Neural cell (in vitro differentiated cells): ENCODE measurements at regions not wholly inside any gene's neighbourhood (a gene's known extent, or its start where the extent isn't known, plus 50 kb on each side); places are given as distances from the start of the nearest gene placed in this dataset.

ENCODE experiments used
- H2AFZ ChIP-seq: fragments of 200-600, 300-800 bp; sonication (generic), shearing (Covaris generic); 2 replicates; pipeline ENCODE4 v1.6.0; 2014; ENCODE audit warnings: low read depth, mild to moderate bottlenecking, antibody characterized with exemption, low read length, moderate library complexity
- H3F3A ChIP-seq: fragments of 200-600 bp; shearing (Covaris generic); 2 replicates; pipeline ENCODE4 v1.6.1; 2016; ENCODE audit warnings: mild to moderate bottlenecking, moderate library complexity, mixed read lengths, antibody characterized with exemption, low read length; ENCODE audit not compliant: insufficient read depth, poor library complexity, severe bottlenecking
- H3K27ac ChIP-seq: fragments of 200-600, 300-800 bp; sonication (generic), shearing (Covaris generic); 2 replicates; pipeline ENCODE4 v1.5.1; 2014; ENCODE audit warnings: mild to moderate bottlenecking, low read length, moderate library complexity
- H3K27me3 ChIP-seq: fragments of 300-800, 200-600 bp; sonication (generic), shearing (Covaris generic); 2 replicates; pipeline ENCODE4 v1.6.0; 2014; ENCODE audit warnings: mild to moderate bottlenecking, low read depth, low read length, moderate library complexity; ENCODE audit not compliant: insufficient read depth
- H3K36me3 ChIP-seq: fragments of 300-800, 200-600 bp; sonication (generic), shearing (Covaris generic); 2 replicates; pipeline ENCODE4 v1.5.1; 2014; ENCODE audit warnings: mild to moderate bottlenecking, antibody characterized with exemption, low read length, moderate library complexity; ENCODE audit not compliant: insufficient read depth
- H3K4me2 ChIP-seq: fragments of 300-800, 200-600 bp; sonication (generic), shearing (Covaris generic); 2 replicates; pipeline ENCODE4 v1.6.0; 2014; ENCODE audit warnings: mild to moderate bottlenecking, low read length
- H3K4me3 ChIP-seq: fragments of 300-800, 200-600 bp; sonication (generic), shearing (Covaris generic); 2 replicates; pipeline ENCODE4 v1.5.1; 2014; ENCODE audit warnings: mild to moderate bottlenecking, low read length, moderate library complexity
- H3K79me2 ChIP-seq: fragments of 200-600 bp; shearing (Covaris generic); replicated peaks from 2 replicates; pipeline ENCODE4 v1.6.0; 2014; ENCODE audit warnings: mild to moderate bottlenecking, low read length, moderate library complexity; ENCODE audit not compliant: insufficient read depth
- H3K9ac ChIP-seq: fragments of 300-800, 200-600 bp; sonication (generic), shearing (Covaris generic); 2 replicates; pipeline ENCODE4 v1.6.1; 2016; ENCODE audit warnings: mild to moderate bottlenecking, low read length, mixed read lengths
- H3K9me2 ChIP-seq: fragments of 200-600 bp; shearing (Covaris generic); 2 replicates; pipeline ENCODE4 v1.6.1; 2016; ENCODE audit warnings: mild to moderate bottlenecking, low read length, mixed read lengths; ENCODE audit not compliant: insufficient read depth
- H3K9me3 ChIP-seq: fragments of 200-600, 300-800 bp; sonication (generic), shearing (Covaris generic); 2 replicates; pipeline ENCODE4 v1.6.1; 2016; ENCODE audit warnings: mild to moderate bottlenecking, mixed run types, low read length, moderate library complexity, mixed read lengths
- H4K20me1 ChIP-seq: fragments of 200-600 bp; shearing (Covaris generic); 2 replicates; pipeline ENCODE4 v1.6.1; 2016; ENCODE audit warnings: mild to moderate bottlenecking, mixed run types; ENCODE audit not compliant: insufficient read depth
- EP300 ChIP-seq: fragments of 450-650 bp; conservative IDR thresholded peaks from 2 replicates; pipeline ENCODE4 v1.6.1; 2014; ENCODE audit warnings: antibody characterized with exemption, mild to moderate bottlenecking, moderate library complexity; ENCODE audit not compliant: poor library complexity, severe bottlenecking
- EZH2 ChIP-seq: fragments of 200-600, 300-800 bp; shearing (Covaris generic), sonication (generic); IDR thresholded peaks from 2 replicates; pipeline ENCODE4 v1.6.1; 2014; ENCODE audit warnings: antibody characterized with exemption, low read length, borderline replicate concordance, mild to moderate bottlenecking; ENCODE audit not compliant: insufficient read depth, poor library complexity, severe bottlenecking
- MXI1 ChIP-seq: fragments of 450-650 bp; conservative IDR thresholded peaks from 2 replicates; pipeline ENCODE4 v1.6.1; 2014; ENCODE audit warnings: antibody characterized with exemption, mild to moderate bottlenecking; ENCODE audit not compliant: poor library complexity, severe bottlenecking
- POLR2AphosphoS5 ChIP-seq: IDR thresholded peaks from 2 replicates; pipeline ENCODE4 v1.6.1; 2012
- RAD21 ChIP-seq: fragments of 450-650 bp; conservative IDR thresholded peaks from 2 replicates; pipeline ENCODE4 v1.6.1; 2014; ENCODE audit warnings: antibody characterized with exemption, mild to moderate bottlenecking, moderate library complexity
- SMC3 ChIP-seq: fragments of 450-650 bp; conservative IDR thresholded peaks from 2 replicates; pipeline ENCODE4 v1.6.1; 2014; ENCODE audit warnings: antibody characterized with exemption, mild to moderate bottlenecking, moderate library complexity; ENCODE audit not compliant: poor library complexity
- TAF1 ChIP-seq: IDR thresholded peaks from 2 replicates; pipeline ENCODE4 v1.6.1; 2012; ENCODE audit warnings: low read depth
- TF ChIP-seq, protein P1 (sequence below): IDR thresholded peaks from 2 replicates; pipeline ENCODE4 v1.6.1; 2012; ENCODE audit warnings: borderline replicate concordance
- TF ChIP-seq, protein P2 (sequence below): fragments of 450-650 bp; IDR thresholded peaks from 2 replicates; pipeline ENCODE4 v1.5.1; 2014; ENCODE audit warnings: antibody characterized with exemption, mild to moderate bottlenecking, moderate library complexity; ENCODE audit not compliant: poor library complexity, severe bottlenecking

GRCh38 chr3:116767726-116768125 lies 58.1 kb downstream of the TUSC7 start:
- Histone ChIP-seq H3K4me3 (no peak overlapping the region), H3K27me3 (no peaks in the 10 kb centered on the region), H3K4me2 (no peak overlapping the region), H3K36me3 (no peaks in the 10 kb centered on the region), H3K27ac (no peak overlapping the region), H2AFZ (no peak overlapping the region), H3K9me3 (no peaks in the 10 kb centered on the region), H3F3A (no peaks in the 10 kb centered on the region), H3K79me2 (no peaks in the 10 kb centered on the region), H4K20me1 (no peaks in the 10 kb centered on the region), H3K9me2 (no peaks in the 10 kb centered on the region), H3K9ac (no peak overlapping the region)
- no peak for TF ChIP-seq SMC3
- TF ChIP-seq MXI1: no peak
- TF ChIP-seq EZH2: no peak
- TF ChIP-seq RAD21: no peak

GRCh38 chr3:116770815-116771450 lies 61.4 kb downstream of the TUSC7 start:
- H3F3A ChIP-seq: no peaks in the 10 kb centered on the region
- no peaks in the 10 kb centered on the region for H3K9me2 ChIP-seq
- peak overlapping the region; percentile 54 for H3K27ac ChIP-seq
- no peak overlapping the region for H2AFZ ChIP-seq
- H4K20me1 ChIP-seq: no peaks in the 10 kb centered on the region
- no peak overlapping the region for H3K9ac ChIP-seq
- no peaks in the 10 kb centered on the region for H3K36me3 ChIP-seq
- H3K79me2 ChIP-seq: no peaks in the 10 kb centered on the region
- TF ChIP-seq, protein P1, sequence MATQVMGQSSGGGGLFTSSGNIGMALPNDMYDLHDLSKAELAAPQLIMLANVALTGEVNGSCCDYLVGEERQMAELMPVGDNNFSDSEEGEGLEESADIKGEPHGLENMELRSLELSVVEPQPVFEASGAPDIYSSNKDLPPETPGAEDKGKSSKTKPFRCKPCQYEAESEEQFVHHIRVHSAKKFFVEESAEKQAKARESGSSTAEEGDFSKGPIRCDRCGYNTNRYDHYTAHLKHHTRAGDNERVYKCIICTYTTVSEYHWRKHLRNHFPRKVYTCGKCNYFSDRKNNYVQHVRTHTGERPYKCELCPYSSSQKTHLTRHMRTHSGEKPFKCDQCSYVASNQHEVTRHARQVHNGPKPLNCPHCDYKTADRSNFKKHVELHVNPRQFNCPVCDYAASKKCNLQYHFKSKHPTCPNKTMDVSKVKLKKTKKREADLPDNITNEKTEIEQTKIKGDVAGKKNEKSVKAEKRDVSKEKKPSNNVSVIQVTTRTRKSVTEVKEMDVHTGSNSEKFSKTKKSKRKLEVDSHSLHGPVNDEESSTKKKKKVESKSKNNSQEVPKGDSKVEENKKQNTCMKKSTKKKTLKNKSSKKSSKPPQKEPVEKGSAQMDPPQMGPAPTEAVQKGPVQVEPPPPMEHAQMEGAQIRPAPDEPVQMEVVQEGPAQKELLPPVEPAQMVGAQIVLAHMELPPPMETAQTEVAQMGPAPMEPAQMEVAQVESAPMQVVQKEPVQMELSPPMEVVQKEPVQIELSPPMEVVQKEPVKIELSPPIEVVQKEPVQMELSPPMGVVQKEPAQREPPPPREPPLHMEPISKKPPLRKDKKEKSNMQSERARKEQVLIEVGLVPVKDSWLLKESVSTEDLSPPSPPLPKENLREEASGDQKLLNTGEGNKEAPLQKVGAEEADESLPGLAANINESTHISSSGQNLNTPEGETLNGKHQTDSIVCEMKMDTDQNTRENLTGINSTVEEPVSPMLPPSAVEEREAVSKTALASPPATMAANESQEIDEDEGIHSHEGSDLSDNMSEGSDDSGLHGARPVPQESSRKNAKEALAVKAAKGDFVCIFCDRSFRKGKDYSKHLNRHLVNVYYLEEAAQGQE: no peak
- TF ChIP-seq, protein P2, sequence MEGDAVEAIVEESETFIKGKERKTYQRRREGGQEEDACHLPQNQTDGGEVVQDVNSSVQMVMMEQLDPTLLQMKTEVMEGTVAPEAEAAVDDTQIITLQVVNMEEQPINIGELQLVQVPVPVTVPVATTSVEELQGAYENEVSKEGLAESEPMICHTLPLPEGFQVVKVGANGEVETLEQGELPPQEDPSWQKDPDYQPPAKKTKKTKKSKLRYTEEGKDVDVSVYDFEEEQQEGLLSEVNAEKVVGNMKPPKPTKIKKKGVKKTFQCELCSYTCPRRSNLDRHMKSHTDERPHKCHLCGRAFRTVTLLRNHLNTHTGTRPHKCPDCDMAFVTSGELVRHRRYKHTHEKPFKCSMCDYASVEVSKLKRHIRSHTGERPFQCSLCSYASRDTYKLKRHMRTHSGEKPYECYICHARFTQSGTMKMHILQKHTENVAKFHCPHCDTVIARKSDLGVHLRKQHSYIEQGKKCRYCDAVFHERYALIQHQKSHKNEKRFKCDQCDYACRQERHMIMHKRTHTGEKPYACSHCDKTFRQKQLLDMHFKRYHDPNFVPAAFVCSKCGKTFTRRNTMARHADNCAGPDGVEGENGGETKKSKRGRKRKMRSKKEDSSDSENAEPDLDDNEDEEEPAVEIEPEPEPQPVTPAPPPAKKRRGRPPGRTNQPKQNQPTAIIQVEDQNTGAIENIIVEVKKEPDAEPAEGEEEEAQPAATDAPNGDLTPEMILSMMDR: peak; percentile 100
- TF ChIP-seq RAD21: peak; percentile 99
- TF ChIP-seq SMC3: peak; percentile 96
- TF ChIP-seq EZH2: no peak
- TF ChIP-seq POLR2AphosphoS5: no peak
- TF ChIP-seq TAF1: no peak
- TF ChIP-seq EP300: no peak
- TF ChIP-seq MXI1: no peak
- H3K9me3 ChIP-seq: no peaks in the 10 kb centered on the region
- H3K4me2 ChIP-seq: no peak overlapping the region
- H3K27me3 ChIP-seq: no peaks in the 10 kb centered on the region
- H3K4me3 ChIP-seq: no peak overlapping the region
